GM12873 (cell line): ENCODE measurements at regions not wholly inside any gene's neighbourhood (a gene's known extent, or its start where the extent isn't known, plus 50 kb on each side); places are given as distances from the start of the nearest gene placed in this dataset.

Experiments
- CTCF ChIP-seq: IDR thresholded peaks from 2 replicates; pipeline ENCODE4 v1.5.1; 2012; ENCODE audit warnings: low read depth, mild to moderate bottlenecking, moderate library complexity, low read length, control low read depth; ENCODE audit not compliant: insufficient read depth; ENCODE audit errors: missing control alignments

GRCh38 chr3:21938267-21938681, 187.3 kb upstream of the ZNF385D start:
- no peak for TF ChIP-seq CTCF

- no peak for TF ChIP-seq CTCF
These were observed 191.3 kb upstream of the ZNF385D start for GRCh38 chr3:21942328-21942727.

DNA sequence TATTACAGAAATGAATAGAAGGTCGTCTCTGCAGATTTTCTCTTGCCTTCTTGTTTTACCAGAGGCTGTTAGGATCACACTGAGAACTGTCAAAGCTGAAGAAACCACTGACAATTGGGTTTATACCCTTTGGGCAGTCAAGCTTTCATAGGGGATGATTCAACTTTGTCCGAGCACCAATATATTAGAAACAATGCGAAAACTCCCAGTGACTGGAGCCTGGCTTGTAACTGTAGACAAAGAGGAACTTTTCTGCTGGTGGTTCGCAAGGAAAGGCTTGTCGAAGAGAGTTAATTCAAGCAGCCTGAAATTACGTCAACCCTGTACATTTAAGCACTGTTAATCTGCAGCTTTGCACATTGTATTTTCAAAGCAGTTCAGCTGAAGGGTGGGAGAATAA, 193.2 kb upstream of the ZNF385D start:
- no peak for TF ChIP-seq CTCF

DNA sequence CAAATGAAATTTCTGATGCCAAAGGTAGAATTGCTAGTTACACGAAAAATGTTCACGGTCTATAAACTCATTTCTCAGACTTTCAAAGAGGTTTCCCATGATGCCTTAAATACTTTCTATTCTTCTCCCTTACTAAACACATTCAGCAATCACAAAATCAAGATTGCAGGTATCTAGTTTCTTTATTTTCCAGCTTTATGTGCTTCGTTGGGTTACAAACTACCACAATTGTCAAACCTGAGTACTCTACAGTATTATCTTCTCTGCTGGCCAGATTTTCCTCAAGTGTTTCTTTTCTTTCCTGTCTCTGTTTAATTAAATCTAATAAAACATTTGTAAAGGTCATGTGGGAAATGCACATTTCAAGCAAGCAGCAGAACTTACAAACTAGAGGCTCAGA, 201.8 kb upstream of the ZNF385D start:
- TF ChIP-seq CTCF, result no peak

- no peak for TF ChIP-seq CTCF
These were observed 203.7 kb upstream of the ZNF385D start for GRCh38 chr3:21954709-21955108.

DNA sequence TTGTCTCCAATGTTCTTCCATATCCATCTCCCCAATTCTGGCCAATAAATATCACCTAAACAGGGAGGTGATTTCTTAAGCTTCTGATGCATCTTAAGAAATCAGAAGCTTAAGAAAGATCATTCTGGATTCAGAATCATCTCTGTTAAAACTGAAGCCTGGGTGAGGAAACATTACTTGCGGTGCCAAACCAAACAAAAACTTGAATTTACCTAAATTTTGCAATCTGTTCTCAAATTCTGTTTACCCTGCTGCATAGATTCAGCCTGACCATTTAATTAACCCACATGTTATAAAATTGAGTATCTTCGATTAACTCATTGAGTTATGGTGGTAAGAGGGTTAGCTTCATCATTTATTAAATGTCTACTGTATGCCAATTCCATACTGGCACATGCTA, 204.4 kb upstream of the ZNF385D start:
- TF ChIP-seq CTCF, result no peak

GRCh38 chr3:21960033-21960432, 209.0 kb upstream of the ZNF385D start:
- no peak for TF ChIP-seq CTCF
